GM18858 (cell line): ENCODE measurements at regions not wholly inside any gene's neighbourhood (a gene's known extent, or its start where the extent isn't known, plus 50 kb on each side); places are given as distances from the start of the nearest gene placed in this dataset.
A peak's percentile ranks its signal among the peaks of the same experiment; 100 is the strongest.

Experiments
- ATAC-seq: cut with Tn5 transposase; IDR thresholded peaks from one replicate; pipeline ENCODE4 v1.9.1; 2021; ENCODE audit not compliant: unreplicated experiment

- ATAC-seq = no peak
Measured at GRCh38 chr2:181300600-181301291, 156.4 kb upstream of the ITGA4 start.

- ATAC-seq = peak; percentile 26
Measured at GRCh38 chr2:181304011-181304844, 153.0 kb upstream of the ITGA4 start.

- ATAC-seq = peak; percentile 85
Measured at GRCh38 chr2:181305301-181306123, 151.7 kb upstream of the ITGA4 start.

GRCh38 chr2:181306785-181307184, 150.4 kb upstream of the ITGA4 start:
- no peak for ATAC-seq

- ATAC-seq = no peak
Measured at GRCh38 chr2:181307203-181307991, 149.8 kb upstream of the ITGA4 start.

GRCh38 chr2:181308766-181309515, 148.2 kb upstream of the ITGA4 start:
- no peak for ATAC-seq

GRCh38 chr2:181309586-181309985, 147.6 kb upstream of the ITGA4 start:
- no peak for ATAC-seq

- ATAC-seq = no peak
Measured at GRCh38 chr2:181310967-181311366, 146.2 kb upstream of the ITGA4 start.

- no peak for ATAC-seq
Measured at GRCh38 chr2:181311837-181312236, 145.3 kb upstream of the ITGA4 start.

GRCh38 chr2:181312515-181312927, 144.7 kb upstream of the ITGA4 start:
- ATAC-seq = peak; percentile 85

GRCh38 chr2:181313845-181314244, 143.3 kb upstream of the ITGA4 start:
- no peak for ATAC-seq

- no peak for ATAC-seq
Measured at GRCh38 chr2:181314551-181314950, 142.6 kb upstream of the ITGA4 start.

- ATAC-seq = no peak
Measured at GRCh38 chr2:181317511-181317910, 139.7 kb upstream of the ITGA4 start.

GRCh38 chr2:181318504-181319280, 138.5 kb upstream of the ITGA4 start:
- no peak for ATAC-seq

GRCh38 chr2:181319286-181319685, 137.9 kb upstream of the ITGA4 start:
- ATAC-seq = no peak

GRCh38 chr2:181320638-181321037, 136.5 kb upstream of the ITGA4 start:
- ATAC-seq = no peak

- no peak for ATAC-seq
Measured at GRCh38 chr2:181324912-181325311, 132.3 kb upstream of the ITGA4 start.

GRCh38 chr2:181326661-181327060, 130.5 kb upstream of the ITGA4 start:
- ATAC-seq = no peak

- ATAC-seq = no peak
Measured at GRCh38 chr2:181330286-181330685, 126.9 kb upstream of the ITGA4 start.
